ENCODE measurements at regions not wholly inside any gene's neighbourhood (a gene's known extent, or its start where the extent isn't known, plus 50 kb on each side); places are given as distances from the start of the nearest gene placed in this dataset.

DNA sequence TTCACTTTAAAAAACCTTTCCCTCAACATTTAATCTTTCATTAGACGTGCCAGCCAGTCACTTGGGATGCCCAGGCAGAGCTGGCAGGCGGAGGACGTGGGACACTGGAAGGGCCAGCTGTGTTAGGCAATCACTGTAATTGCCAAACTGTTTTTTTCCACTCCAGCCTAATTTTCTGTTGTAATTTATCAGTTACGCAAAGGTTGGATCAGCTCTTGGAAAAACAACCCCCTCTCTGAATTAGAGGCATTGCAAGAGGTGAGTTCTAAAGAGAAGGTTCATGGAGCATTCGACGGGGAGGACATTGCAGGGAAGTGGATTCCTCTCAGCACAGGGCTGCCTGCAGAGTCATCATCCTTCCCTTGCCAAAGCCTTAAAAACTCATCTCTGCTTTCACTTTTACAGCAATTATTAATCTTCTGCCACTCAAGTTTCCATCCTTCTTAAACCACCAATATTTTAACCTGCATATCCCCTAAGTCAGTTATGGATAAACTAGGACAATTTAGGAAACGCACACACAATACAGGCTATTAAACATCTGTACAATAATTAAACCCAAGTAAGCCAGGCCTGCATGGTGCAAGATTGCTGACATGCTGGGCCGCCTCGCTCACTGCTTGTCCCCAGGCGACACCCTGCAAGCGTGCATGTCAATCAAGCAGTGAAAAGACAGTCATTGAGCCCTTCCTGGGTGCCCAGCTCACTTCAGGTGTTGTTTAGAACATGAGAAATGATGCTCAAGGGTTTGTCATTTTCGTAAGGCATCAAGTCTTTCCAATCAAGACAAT is 272.3 kb upstream of the RNF32 start:
- no peaks in the 10 kb centered on the region for H3K4me1 ChIP-seq
- intact Hi-C loops (cut with DNase I; ENCODE audit: low total_unique reads): no loop called here
- no peaks in the 10 kb centered on the region for H3K27me3 ChIP-seq (replicated peaks in 1 of 7)
- H3K36me3 ChIP-seq: no peaks in the 10 kb centered on the region
- TF ChIP-seq POLR2AphosphoS5 (IDR thresholded peaks at IDR 0.05) (no peak), POLR2A (IDR thresholded peaks at IDR 0.05) (no peak)
- TF ChIP-seq, protein P1, sequence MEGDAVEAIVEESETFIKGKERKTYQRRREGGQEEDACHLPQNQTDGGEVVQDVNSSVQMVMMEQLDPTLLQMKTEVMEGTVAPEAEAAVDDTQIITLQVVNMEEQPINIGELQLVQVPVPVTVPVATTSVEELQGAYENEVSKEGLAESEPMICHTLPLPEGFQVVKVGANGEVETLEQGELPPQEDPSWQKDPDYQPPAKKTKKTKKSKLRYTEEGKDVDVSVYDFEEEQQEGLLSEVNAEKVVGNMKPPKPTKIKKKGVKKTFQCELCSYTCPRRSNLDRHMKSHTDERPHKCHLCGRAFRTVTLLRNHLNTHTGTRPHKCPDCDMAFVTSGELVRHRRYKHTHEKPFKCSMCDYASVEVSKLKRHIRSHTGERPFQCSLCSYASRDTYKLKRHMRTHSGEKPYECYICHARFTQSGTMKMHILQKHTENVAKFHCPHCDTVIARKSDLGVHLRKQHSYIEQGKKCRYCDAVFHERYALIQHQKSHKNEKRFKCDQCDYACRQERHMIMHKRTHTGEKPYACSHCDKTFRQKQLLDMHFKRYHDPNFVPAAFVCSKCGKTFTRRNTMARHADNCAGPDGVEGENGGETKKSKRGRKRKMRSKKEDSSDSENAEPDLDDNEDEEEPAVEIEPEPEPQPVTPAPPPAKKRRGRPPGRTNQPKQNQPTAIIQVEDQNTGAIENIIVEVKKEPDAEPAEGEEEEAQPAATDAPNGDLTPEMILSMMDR (IDR thresholded peaks at IDR 0.05 in 8 of 11, conservative IDR thresholded peaks at IDR 0.05 in 3 of 11): no peak
- H3K4me3 ChIP-seq: no peak overlapping the region
- DNase-seq: no peak
- peaks cover 0 to 35% (median 26%) of the 10 kb centered on the region in 8 donors for H3K9me3 ChIP-seq
- no peak overlapping the region for H3K27ac ChIP-seq
- 80 to 86% (median 83%) methylated on average over 12 of the region's 12 CpGs for WGBS, 5 donors

GRCh38 chr7:156363751-156364150 is 276.8 kb upstream of the RNF32 start:
- no peak overlapping the region for H3K27ac ChIP-seq
- intact Hi-C loops (cut with DNase I; ENCODE audit: low total_unique reads): no loop called here
- H3K4me1 ChIP-seq: no peaks in the 10 kb centered on the region
- 81 to 91% (median 88%) methylated on average over 5 of the region's 5 CpGs for WGBS, 5 donors
- no peak for DNase-seq
- H3K9me3 ChIP-seq: no peaks in the 10 kb centered on the region
- H3K4me3 ChIP-seq: no peak overlapping the region
- TF ChIP-seq POLR2A (IDR thresholded peaks at IDR 0.05) (no peak), POLR2AphosphoS5 (IDR thresholded peaks at IDR 0.05) (no peak)
- TF ChIP-seq, protein P1 (IDR thresholded peaks at IDR 0.05 in 8 of 11, conservative IDR thresholded peaks at IDR 0.05 in 3 of 11): no peak
- no peaks in the 10 kb centered on the region for H3K36me3 ChIP-seq
- no peaks in the 10 kb centered on the region for H3K27me3 ChIP-seq (replicated peaks in 1 of 7)

- TF ChIP-seq POLR2AphosphoS5 (IDR thresholded peaks at IDR 0.05): no peak
- TF ChIP-seq, protein P1 (IDR thresholded peaks at IDR 0.05 in 8 of 11, conservative IDR thresholded peaks at IDR 0.05 in 3 of 11): no peak
- TF ChIP-seq POLR2A (IDR thresholded peaks at IDR 0.05): no peak
- 73 to 77% (median 75%) methylated on average over 6 of the region's 6 CpGs for WGBS, 5 donors
- no peak for DNase-seq
- H3K27ac ChIP-seq: no peak overlapping the region
- intact Hi-C loops (cut with DNase I; ENCODE audit: low total_unique reads): no loop called here
- H3K27me3 ChIP-seq (replicated peaks in 1 of 7): no peaks in the 10 kb centered on the region
- no peaks in the 10 kb centered on the region for H3K9me3 ChIP-seq
- H3K36me3 ChIP-seq: no peaks in the 10 kb centered on the region
- no peaks in the 10 kb centered on the region for H3K4me1 ChIP-seq
- no peak overlapping the region for H3K4me3 ChIP-seq
These were observed 279.7 kb upstream of the RNF32 start for GRCh38 chr7:156360835-156361234.

DNA sequence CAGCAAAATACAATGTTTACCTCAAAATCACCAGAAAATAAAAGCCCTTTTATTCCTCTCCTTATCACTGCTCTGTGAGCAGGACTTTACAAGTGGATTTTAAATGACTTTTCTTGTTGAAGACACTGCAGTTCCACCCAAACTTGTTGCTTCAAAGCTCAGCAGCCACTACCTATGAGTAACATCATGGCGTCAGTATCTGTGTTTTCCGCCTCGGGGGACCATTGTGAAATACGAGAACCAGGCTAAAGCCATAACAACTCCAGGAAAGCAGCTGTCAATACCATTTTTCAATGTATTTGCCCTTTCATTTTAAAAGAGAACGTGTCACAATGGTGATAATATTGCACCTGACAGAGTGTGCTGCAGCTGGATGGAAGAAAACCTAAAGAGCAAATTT is 284.0 kb upstream of the RNF32 start:
- Histone ChIP-seq H3K9me3 (no peaks in the 10 kb centered on the region), H3K4me3 (no peak overlapping the region), H3K27ac (no peak overlapping the region), H3K36me3 (no peaks in the 10 kb centered on the region), H3K27me3 (replicated peaks in 1 of 7) (no peaks in the 10 kb centered on the region), H3K4me1 (no peaks in the 10 kb centered on the region)
- DNase-seq: no peak
- 80 to 89% (median 84%) methylated on average over 5 of the region's 5 CpGs for WGBS, 5 donors
- TF ChIP-seq POLR2A (IDR thresholded peaks at IDR 0.05): no peak
- TF ChIP-seq, protein P1 (IDR thresholded peaks at IDR 0.05 in 8 of 11, conservative IDR thresholded peaks at IDR 0.05 in 3 of 11): no peak
- no peak for TF ChIP-seq POLR2AphosphoS5 (IDR thresholded peaks at IDR 0.05)
- intact Hi-C loops (cut with DNase I; ENCODE audit: low total_unique reads): no loop called here
